ENCODE measurements at regions not wholly inside any gene's neighbourhood (a gene's known extent, or its start where the extent isn't known, plus 50 kb on each side); places are given as distances from the start of the nearest gene placed in this dataset.

DNA sequence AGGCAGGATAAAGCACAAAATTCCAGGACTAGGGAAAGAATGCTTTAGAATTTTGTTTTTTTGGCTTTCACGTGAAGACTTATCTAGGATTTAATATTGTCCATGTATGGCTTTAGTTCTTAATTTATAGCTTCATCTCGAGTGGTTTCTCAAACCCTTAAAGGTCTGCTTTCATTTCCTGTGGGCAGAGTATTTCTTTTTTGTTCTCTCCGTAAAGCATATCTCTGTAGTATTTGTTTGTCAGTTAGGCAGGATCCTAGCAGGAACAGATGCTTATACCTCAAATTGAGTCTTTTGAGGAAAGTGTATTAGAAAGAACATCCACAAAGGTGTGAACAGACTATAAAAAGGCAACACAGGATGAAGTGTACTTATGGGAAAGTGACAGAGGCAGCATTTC, 697.1 kb upstream of the SEL1L start:
- H3K4me1 ChIP-seq (ENCODE audit: insufficient read depth, low read length): no peaks in the 10 kb centered on the region
- H3K27ac ChIP-seq (ENCODE audit: low read depth in 1 of 2, low read length in 2 of 2): no peak overlapping the region
- H3K9me3 ChIP-seq (ENCODE audit: control insufficient read depth in 1 of 2, insufficient read depth in 1 of 2, low read length in 2 of 2): no peaks in the 10 kb centered on the region
- H3K36me3 ChIP-seq (ENCODE audit: insufficient read depth, low read length): no peaks in the 10 kb centered on the region
- no peaks in the 10 kb centered on the region for H3K36me3 Mint-ChIP-seq (ENCODE audit: low read depth)
- peaks cover 6% of the 10 kb centered on the region for H3K9me3 Mint-ChIP-seq
- H3K4me1 Mint-ChIP-seq (ENCODE audit: low read depth): no peaks in the 10 kb centered on the region
- no peak overlapping the region for H3K4me3 Mint-ChIP-seq
- no peak overlapping the region for H3K27ac Mint-ChIP-seq
- ATAC-seq (ENCODE audit: poor library complexity) (no peak), DNase-seq (no peak)
- POLR2A ChIA-PET: no interaction called here
- CTCF ChIA-PET: no interaction called here
- H3K4me3 ChIP-seq (ENCODE audit: low read length): no peak overlapping the region
- no peaks in the 10 kb centered on the region for H3K27me3 ChIP-seq (ENCODE audit: control insufficient read depth in 1 of 2, insufficient read depth in 2 of 2, low read length in 2 of 2)
- no peak for TF ChIP-seq CTCF (IDR thresholded peaks at IDR 0.05)
- no peaks in the 10 kb centered on the region for H3K27me3 Mint-ChIP-seq
- intact Hi-C loops (cut with DNase I, micrococcal nuclease): no loop called here

GRCh38 chr14:82238649-82239048, 705.0 kb upstream of the SEL1L start:
- CTCF ChIA-PET: no interaction called here
- no peaks in the 10 kb centered on the region for H3K4me1 ChIP-seq (ENCODE audit: insufficient read depth, low read length)

GRCh38 chr14:82239223-82239622, 705.6 kb upstream of the SEL1L start:
- CTCF ChIA-PET: no interaction called here
- TF ChIP-seq CTCF (IDR thresholded peaks at IDR 0.05): no peak
- no peak for ATAC-seq (ENCODE audit: poor library complexity)
- intact Hi-C loops (cut with DNase I, micrococcal nuclease): no loop called here
- Mint-ChIP-seq H3K27ac (no peak overlapping the region), H3K27me3 (no peaks in the 10 kb centered on the region), H3K9me3 (peaks cover 13% of the 10 kb centered on the region), H3K4me1 (ENCODE audit: low read depth) (no peaks in the 10 kb centered on the region), H3K4me3 (no peak overlapping the region), H3K36me3 (ENCODE audit: low read depth) (no peaks in the 10 kb centered on the region)
- Histone ChIP-seq H3K36me3 (ENCODE audit: insufficient read depth, low read length) (no peaks in the 10 kb centered on the region), H3K4me3 (ENCODE audit: low read length) (no peak overlapping the region), H3K4me1 (ENCODE audit: insufficient read depth, low read length) (no peaks in the 10 kb centered on the region), H3K27me3 (ENCODE audit: control insufficient read depth in 1 of 2, insufficient read depth in 2 of 2, low read length in 2 of 2) (no peaks in the 10 kb centered on the region), H3K27ac (ENCODE audit: low read depth in 1 of 2, low read length in 2 of 2) (no peak overlapping the region), H3K9me3 (ENCODE audit: control insufficient read depth in 1 of 2, insufficient read depth in 1 of 2, low read length in 2 of 2) (peaks cover 0 to 9% of the 10 kb centered on the region in 2 experiments)
- POLR2A ChIA-PET: no interaction called here
- DNase-seq: no peak

More at GRCh38 chr14:82238649-82239048, 705.0 kb upstream of the SEL1L start:
- Mint-ChIP-seq H3K9me3 (peaks cover 13% of the 10 kb centered on the region), H3K27me3 (no peaks in the 10 kb centered on the region), H3K4me3 (no peak overlapping the region), H3K27ac (no peak overlapping the region), H3K4me1 (ENCODE audit: low read depth) (no peaks in the 10 kb centered on the region), H3K36me3 (ENCODE audit: low read depth) (no peaks in the 10 kb centered on the region)
- Histone ChIP-seq H3K27ac (ENCODE audit: low read depth in 1 of 2, low read length in 2 of 2) (no peak overlapping the region), H3K36me3 (ENCODE audit: insufficient read depth, low read length) (no peaks in the 10 kb centered on the region), H3K27me3 (ENCODE audit: control insufficient read depth in 1 of 2, insufficient read depth in 2 of 2, low read length in 2 of 2) (no peaks in the 10 kb centered on the region), H3K9me3 (ENCODE audit: control insufficient read depth in 1 of 2, insufficient read depth in 1 of 2, low read length in 2 of 2) (peaks cover 0 to 9% of the 10 kb centered on the region in 2 experiments), H3K4me3 (ENCODE audit: low read length) (no peak overlapping the region)
- ATAC-seq (ENCODE audit: poor library complexity) (no peak), DNase-seq (no peak)
- POLR2A ChIA-PET: no interaction called here
- no peak for TF ChIP-seq CTCF (IDR thresholded peaks at IDR 0.05)
- intact Hi-C loops (cut with DNase I, micrococcal nuclease): no loop called here

All from CD4-positive, alpha-beta T cell (primary cell).